Psoas muscle (tissue), 7 donors: ENCODE measurements at regions not wholly inside any gene's neighbourhood (a gene's known extent, or its start where the extent isn't known, plus 50 kb on each side); places are given as distances from the start of the nearest gene placed in this dataset.

ENCODE experiments used
- ATAC-seq, 4 donors: fragments of 200-7000 bp; cut with Tn5 transposase; one replicate each; pipeline ENCODE4 v1.9.1; 2020; ENCODE audit warnings: moderate library complexity in 3 of 4, mild to moderate bottlenecking in 2 of 4
- DNase-seq, 2 donors: peaks; one replicate each; pipeline ENCODE4 v3.0.0-alpha.2; 2020
- H3K27ac ChIP-seq: fragments of 200-600 bp; one replicate; pipeline ENCODE4 v1.8.0; 2022
- H3K27me3 ChIP-seq, 3 donors: fragments of 200-600 bp in 1 of 3; one replicate each; pipeline versions ENCODE4 v1.6.1 to v1.8.0; 2013 to 2022; ENCODE audit warnings: low read length in 2 of 3, mild to moderate bottlenecking in 2 of 3, moderate library complexity in 1 of 3; ENCODE audit not compliant: insufficient read depth in 3 of 3
- H3K36me3 ChIP-seq, 2 donors: fragments of 200-600 bp in 1 of 2; one replicate each; pipeline versions ENCODE4 v1.6.1 to v1.8.0; 2013 to 2022; ENCODE audit warnings: low read depth in 1 of 2, mild to moderate bottlenecking in 1 of 2, moderate library complexity in 1 of 2; ENCODE audit not compliant: insufficient read depth in 1 of 2
- H3K4me1 ChIP-seq: fragments of 200-600 bp; one replicate; pipeline ENCODE4 v1.8.0; 2022
- H3K4me3 ChIP-seq: fragments of 200-600 bp; one replicate; pipeline ENCODE4 v1.8.0; 2022; ENCODE audit warnings: mild to moderate bottlenecking
- H3K9me3 ChIP-seq: fragments of 200-600 bp; one replicate; pipeline ENCODE4 v1.8.0; 2022
- CTCF ChIP-seq: fragments of 200-600 bp; IDR thresholded peaks from one replicate; pipeline ENCODE4 v1.8.0; 2022; ENCODE audit warnings: antibody characterized with exemption
- WGBS, 3 donors: extraction: QIAGEN DNeasy Blood & Tissue Kit; methylation state at CpG; one replicate each; pipeline versions ENCODE4 v1.1.6 to v1.1.7; 2013; 5-methylcytosine and 5-hydroxymethylcytosine counted together
- intact Hi-C, 2 donors: fragments of 100-400 bp; cut with DNase I; formaldehyde crosslinking; loops; one replicate each; pipeline versions ENCODE4 v1.11.0 to v1.14.2; 2022
- donor health status: healthy with polysubstance abuse.
- donor health status: DM: no; HTN: no; CAD: no; lungs with moderate emphysema.
- donor health status: Bipolar disorder and iron deficiency.
- donor health status: healthy.
- donor health status: DM: yes; HTN: yes; CAD: no.
- donor health status: DM: no; HTN: no; CAD: no.
- donor health status: DM: yes; HTN: yes; CAD: no.

GRCh38 chr7:156499247-156499881 lies 141.2 kb upstream of the RNF32 start:
- TF ChIP-seq CTCF, result no peak
- intact Hi-C loops, result no loop called here
- DNase-seq (no peak), ATAC-seq (no peak)
- Histone ChIP-seq H3K27me3 (peaks cover 0 to 2% (median 0%) of the 10 kb centered on the region in 3 donors), H3K4me1 (no peaks in the 10 kb centered on the region), H3K27ac (no peak overlapping the region), H3K36me3 (no peaks in the 10 kb centered on the region), H3K9me3 (no peaks in the 10 kb centered on the region), H3K4me3 (no peak overlapping the region)
- WGBS, 3 donors, result 74 to 83% (median 82%) methylated on average over 12 of the region's 12 CpGs

- H3K4me1 ChIP-seq, result no peaks in the 10 kb centered on the region
- DNase-seq (no peak), ATAC-seq (no peak)
- 75 to 80% (median 79%) methylated on average over 17 of the region's 17 CpGs for WGBS, 3 donors
- no peak for TF ChIP-seq CTCF
- H3K36me3 ChIP-seq, result no peaks in the 10 kb centered on the region
- H3K27ac ChIP-seq, result no peak overlapping the region
- H3K9me3 ChIP-seq, result no peaks in the 10 kb centered on the region
- no peak overlapping the region for H3K4me3 ChIP-seq
- intact Hi-C loops, result no loop called here
- peaks cover 0 to 2% (median 0%) of the 10 kb centered on the region in 3 donors for H3K27me3 ChIP-seq
These were observed 142.6 kb upstream of the RNF32 start for GRCh38 chr7:156497776-156498509.

- Histone ChIP-seq H3K27me3 (peaks cover 0 to 2% (median 0%) of the 10 kb centered on the region in 3 donors), H3K27ac (no peak overlapping the region), H3K9me3 (no peaks in the 10 kb centered on the region), H3K4me1 (no peaks in the 10 kb centered on the region), H3K4me3 (no peak overlapping the region), H3K36me3 (no peaks in the 10 kb centered on the region)
- intact Hi-C loops, result no loop called here
- ATAC-seq, result no peak
- DNase-seq, result no peak
- TF ChIP-seq CTCF, result no peak
- WGBS, 3 donors, result 55 to 75% (median 63%) methylated on average over 8 of the region's 8 CpGs
These were observed 143.7 kb upstream of the RNF32 start for GRCh38 chr7:156496865-156497264.

GRCh38 chr7:156496363-156496769 lies 144.2 kb upstream of the RNF32 start:
- intact Hi-C loops, result no loop called here

More at GRCh38 chr7:156496363-156496769, 144.2 kb upstream of the RNF32 start:
- DNase-seq (no peak), ATAC-seq (no peak)
- Histone ChIP-seq H3K27me3 (peaks cover 0 to 2% (median 0%) of the 10 kb centered on the region in 3 donors), H3K4me3 (no peak overlapping the region), H3K27ac (no peak overlapping the region), H3K4me1 (no peaks in the 10 kb centered on the region), H3K36me3 (no peaks in the 10 kb centered on the region), H3K9me3 (no peaks in the 10 kb centered on the region)
- WGBS, 3 donors, result 29 to 34% (median 31%) methylated on average over 8 of the region's 8 CpGs
- TF ChIP-seq CTCF, result no peak
